Islet precursor cell (in vitro differentiated cells): ENCODE measurements at regions not wholly inside any gene's neighbourhood (a gene's known extent, or its start where the extent isn't known, plus 50 kb on each side); places are given as distances from the start of the nearest gene placed in this dataset.
A peak's percentile ranks its signal among the peaks of the same experiment; 100 is the strongest.

ENCODE experiments used
- DNase-seq: peaks from one replicate; pipeline ENCODE4 v3.0.0-alpha.2; 2018

- DNase-seq: peak; percentile 50
Measured at GRCh38 chr3:194219826-194220410, 84.0 kb downstream of the HES1 start.

GRCh38 chr3:194220901-194221326 is 85.0 kb downstream of the HES1 start:
- peak; percentile 25 for DNase-seq

DNA sequence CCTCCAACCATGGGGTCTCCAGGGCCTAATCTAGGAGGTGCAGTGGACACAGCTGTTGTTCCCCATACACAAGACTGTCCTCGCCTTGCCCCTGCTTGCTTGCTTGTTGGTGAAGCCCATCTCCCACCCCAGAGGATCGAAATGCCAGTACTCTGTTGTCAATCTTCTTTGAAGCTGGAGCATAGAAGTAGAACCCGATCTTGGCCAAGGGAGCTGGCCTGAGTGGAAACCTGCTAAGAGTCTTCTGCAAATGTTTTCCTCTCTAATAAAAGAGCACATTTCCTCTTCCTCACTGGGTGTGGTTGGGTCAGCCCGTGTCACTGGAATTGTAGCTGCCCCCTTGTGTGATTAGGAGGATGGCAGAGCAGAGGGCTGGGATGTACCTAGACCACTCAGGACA is 85.4 kb downstream of the HES1 start:
- DNase-seq: peak; percentile 37

DNA sequence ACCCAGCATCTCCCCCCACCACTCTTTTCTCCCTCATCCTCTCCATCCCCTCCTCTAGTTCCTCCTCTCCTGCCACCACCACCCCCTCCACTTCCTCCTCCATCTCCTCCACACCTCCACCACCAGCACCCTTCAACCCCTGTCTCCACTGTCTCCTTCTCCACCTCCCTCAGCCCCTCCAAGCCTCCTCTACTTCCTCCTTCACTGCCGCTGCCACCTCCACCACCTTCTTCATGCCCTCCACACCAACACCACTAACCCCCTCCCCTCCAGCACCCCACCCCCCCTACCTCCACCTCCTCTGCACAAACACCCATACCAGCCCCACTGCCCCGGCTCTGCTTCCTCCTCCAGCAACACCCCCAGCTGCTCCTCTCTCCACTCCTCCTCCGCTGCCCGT is 88.0 kb downstream of the HES1 start:
- DNase-seq: peak; percentile 42

GRCh38 chr3:194224471-194225417 is 88.8 kb downstream of the HES1 start:
- peak; percentile 79 for DNase-seq

- DNase-seq: peak; percentile 39
Measured at GRCh38 chr3:194225418-194225812, 89.5 kb downstream of the HES1 start.

- peak; percentile 59 for DNase-seq
Measured at GRCh38 chr3:194225988-194226663, 90.2 kb downstream of the HES1 start.

- peak; percentile 52 for DNase-seq
Measured at GRCh38 chr3:194231929-194232832, 96.2 kb downstream of the HES1 start.

- peak; percentile 31 for DNase-seq
Measured at GRCh38 chr3:194233150-194233549, 97.2 kb downstream of the HES1 start.

- DNase-seq: peak; percentile 43
Measured at GRCh38 chr3:194235160-194235559, 99.2 kb downstream of the HES1 start.

GRCh38 chr3:194237110-194237509 is 101.2 kb downstream of the HES1 start:
- no peak for DNase-seq

- DNase-seq: no peak
Measured at GRCh38 chr3:194240766-194241165, 104.8 kb downstream of the HES1 start.

DNA sequence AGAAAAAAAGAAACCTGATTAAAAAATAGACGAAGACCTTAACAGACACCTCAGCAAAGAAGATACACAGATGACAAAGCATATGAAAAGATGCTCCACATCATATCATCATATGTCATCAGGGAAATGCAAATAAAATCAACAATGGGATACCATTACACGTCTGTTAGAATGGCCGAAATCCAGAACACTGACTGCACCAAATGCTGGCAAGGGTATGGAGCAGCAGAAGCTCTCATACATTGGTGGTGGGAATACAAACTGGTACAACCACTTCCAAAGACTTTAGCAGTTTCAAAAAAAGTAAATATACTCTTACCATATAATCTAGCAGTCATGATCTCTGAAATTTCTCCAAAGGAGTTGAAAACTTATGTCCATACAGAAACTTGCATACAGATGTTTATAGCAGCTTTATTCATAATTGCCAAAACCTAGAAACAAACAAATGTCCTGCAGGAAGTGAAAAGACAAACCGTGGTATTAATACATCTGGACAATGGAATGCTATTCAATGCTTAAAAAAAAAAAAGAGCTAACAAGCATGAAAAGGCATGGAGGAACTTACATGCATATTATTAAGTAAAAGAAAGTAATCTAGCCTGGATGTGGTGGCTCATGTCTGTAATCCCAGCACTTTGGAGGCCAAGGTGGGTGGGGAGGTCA is 107.4 kb downstream of the HES1 start:
- no peak for DNase-seq

- DNase-seq: no peak
Measured at GRCh38 chr3:194244167-194244566, 107.0 kb downstream of the CPN2 start.

DNA sequence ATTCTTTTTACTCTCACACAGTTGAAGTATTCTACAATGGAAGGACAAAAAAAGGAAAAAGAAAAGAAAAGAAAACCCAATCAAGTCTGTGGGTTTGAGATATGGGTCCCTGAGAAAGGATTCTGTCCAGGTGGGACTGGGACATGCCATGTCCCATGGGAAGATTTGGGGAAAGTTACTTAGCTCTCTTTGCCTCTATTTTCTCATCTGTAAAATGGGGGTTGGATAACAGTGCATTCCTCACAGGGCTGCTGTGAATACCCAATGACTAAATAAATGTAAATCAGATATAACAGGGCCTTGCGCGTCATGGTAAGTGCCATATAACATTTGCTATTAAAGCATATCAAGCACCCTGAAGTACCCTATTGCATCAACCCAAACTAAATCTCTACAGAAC is 105.7 kb downstream of the CPN2 start:
- DNase-seq: no peak

GRCh38 chr3:194245975-194246561 is 105.1 kb downstream of the CPN2 start:
- DNase-seq: peak; percentile 59

DNA sequence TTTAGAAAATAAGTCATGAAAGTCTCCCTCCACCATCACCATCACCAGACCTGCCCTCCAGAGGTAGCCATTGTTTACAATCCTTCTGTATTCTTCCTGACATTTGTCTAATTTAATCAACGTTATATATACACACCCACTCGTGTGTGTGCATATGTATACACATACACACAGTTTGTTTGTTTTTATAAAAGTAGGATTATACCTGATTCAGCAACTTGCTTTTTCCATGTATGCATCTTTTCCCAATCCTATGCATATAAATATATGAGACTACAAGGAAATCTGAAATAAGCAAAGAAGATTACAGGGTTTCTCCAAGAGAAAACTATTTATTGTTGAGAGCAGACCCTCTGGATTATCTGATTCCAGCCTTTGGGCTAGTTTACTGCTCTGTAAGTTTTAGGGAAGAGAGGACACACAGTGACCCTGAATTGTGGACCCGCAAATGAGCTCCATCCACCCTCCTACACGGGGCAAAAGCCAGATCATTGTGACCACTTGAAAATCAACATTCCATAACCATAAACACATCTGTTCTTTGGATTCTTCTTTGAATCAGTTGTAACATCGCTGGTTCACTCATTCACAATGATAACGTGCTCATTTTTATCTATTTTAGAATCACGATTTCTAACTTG is 104.3 kb downstream of the CPN2 start:
- no peak for DNase-seq

DNA sequence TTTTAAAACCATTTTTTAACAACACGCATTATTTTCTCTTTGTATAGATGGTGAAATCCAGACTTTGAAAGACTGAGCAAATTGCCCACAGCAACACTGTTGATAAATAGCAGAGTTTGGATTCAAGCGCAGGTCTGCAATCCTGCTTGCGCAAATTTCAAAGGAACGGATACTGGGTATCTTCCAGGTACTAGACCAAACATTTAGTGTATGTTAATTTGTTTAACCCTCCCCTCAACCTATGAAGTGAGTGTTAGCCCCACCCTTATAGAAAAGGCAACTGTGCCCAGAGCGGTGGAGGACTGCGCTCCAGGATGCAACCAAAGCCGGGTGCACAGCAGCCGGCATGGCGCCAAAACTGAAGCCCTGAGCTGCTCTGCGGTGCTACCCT is 103.8 kb downstream of the CPN2 start:
- DNase-seq: no peak

- peak; percentile 24 for DNase-seq
Measured at GRCh38 chr3:194249323-194250097, 101.6 kb downstream of the CPN2 start.
